Left lung (tissue), 4 donors: ENCODE measurements at regions not wholly inside any gene's neighbourhood (a gene's known extent, or its start where the extent isn't known, plus 50 kb on each side); places are given as distances from the start of the nearest gene placed in this dataset.

Source experiments
- ATAC-seq: fragments of 200-7000 bp; cut with Tn5 transposase; one replicate; pipeline ENCODE4 v1.9.1; 2020; ENCODE audit warnings: moderate library complexity
- DNase-seq, 4 donors: peaks; one replicate each; pipeline ENCODE4 v3.0.0-alpha.2; 2013 to 2020
- H3K27ac ChIP-seq, 2 donors: fragments of 200-600 bp; sonication (generic) in 1 of 2; one replicate each; pipeline versions ENCODE4 v1.5.0 to v1.8.0; 2020 to 2021
- H3K27me3 ChIP-seq, 2 donors: fragments of 200-600 bp; sonication (generic) in 1 of 2; one replicate each; pipeline versions ENCODE4 v1.5.0 to v1.8.0; 2020 to 2021
- H3K36me3 ChIP-seq, 2 donors: fragments of 200-600 bp; sonication (generic) in 1 of 2; one replicate each; pipeline versions ENCODE4 v1.5.0 to v1.8.0; 2020 to 2021
- H3K4me1 ChIP-seq, 2 donors: fragments of 200-600 bp; one replicate each; pipeline ENCODE4 v1.8.0; 2021
- H3K4me3 ChIP-seq, 2 donors: fragments of 200-600 bp; sonication (generic) in 1 of 2; one replicate each; pipeline versions ENCODE4 v1.5.0 to v1.8.0; 2020 to 2021; ENCODE audit warnings: mild to moderate bottlenecking in 1 of 2
- H3K9me3 ChIP-seq, 2 donors: fragments of 200-600 bp; sonication (generic) in 1 of 2; one replicate each; pipeline versions ENCODE4 v1.5.0 to v1.8.0; 2020 to 2021
- CTCF ChIP-seq, 2 donors: fragments of 200-600 bp; sonication (generic) in 1 of 2; IDR thresholded peaks; one replicate each; pipeline versions ENCODE4 v1.5.0 to v1.8.0; 2021; ENCODE audit warnings: antibody characterized with exemption in 2 of 2
- intact Hi-C, 2 donors: fragments of 100-400 bp; cut with DNase I; formaldehyde crosslinking; loops; one replicate each; pipeline versions ENCODE4 v1.11.2 to v1.14.2; 2022
- donor health status: DM: no; HTN: yes; CAD: no.
- donor health status: DM: no; HTN: no; CAD: no.

GRCh38 chr13:39988351-39988750 lies 332.9 kb downstream of the COG6 start:
- Histone ChIP-seq H3K9me3 (no peaks in the 10 kb centered on the region), H3K27me3 (no peaks in the 10 kb centered on the region), H3K4me3 (no peak overlapping the region), H3K36me3 (no peaks in the 10 kb centered on the region), H3K4me1 (no peaks in the 10 kb centered on the region), H3K27ac (no peak overlapping the region)
- DNase-seq (no peak), ATAC-seq (no peak)
- intact Hi-C loops, result no loop called here
- TF ChIP-seq CTCF (IDR thresholded peaks at IDR 0.05), result no peak

- Histone ChIP-seq H3K4me3 (no peak overlapping the region), H3K36me3 (no peaks in the 10 kb centered on the region), H3K27ac (no peak overlapping the region), H3K4me1 (no peaks in the 10 kb centered on the region), H3K9me3 (no peaks in the 10 kb centered on the region), H3K27me3 (no peaks in the 10 kb centered on the region)
- ATAC-seq (no peak), DNase-seq (no peak)
- intact Hi-C loops, result no loop called here
- TF ChIP-seq CTCF (IDR thresholded peaks at IDR 0.05), result no peak
Measured at GRCh38 chr13:39998166-39998565, 342.7 kb downstream of the COG6 start.

- H3K27me3 ChIP-seq, result no peaks in the 10 kb centered on the region
- peak in 2 of 4 donors; percentile 64 to 80 for DNase-seq
- no peaks in the 10 kb centered on the region for H3K9me3 ChIP-seq
- no peaks in the 10 kb centered on the region for H3K4me1 ChIP-seq
- TF ChIP-seq CTCF (IDR thresholded peaks at IDR 0.05), result no peak
- H3K36me3 ChIP-seq, result no peaks in the 10 kb centered on the region
- H3K4me3 ChIP-seq, result no peak overlapping the region
- no peak overlapping the region for H3K27ac ChIP-seq
- no peak for ATAC-seq
- intact Hi-C loops, result no loop called here
Measured at GRCh38 chr13:40002016-40002415, 346.6 kb downstream of the COG6 start.

GRCh38 chr13:40013554-40013953 lies 358.1 kb downstream of the COG6 start:
- TF ChIP-seq CTCF (IDR thresholded peaks at IDR 0.05), result no peak
- no peaks in the 10 kb centered on the region for H3K27me3 ChIP-seq
- intact Hi-C loops, result no loop called here
- no peaks in the 10 kb centered on the region for H3K9me3 ChIP-seq
- H3K27ac ChIP-seq, result no peak overlapping the region
- no peaks in the 10 kb centered on the region for H3K4me1 ChIP-seq
- DNase-seq (no peak), ATAC-seq (peak; percentile 33)
- no peak overlapping the region for H3K4me3 ChIP-seq
- H3K36me3 ChIP-seq, result no peaks in the 10 kb centered on the region

GRCh38 chr13:40016953-40017660 lies 361.6 kb downstream of the COG6 start:
- Histone ChIP-seq H3K27me3 (no peaks in the 10 kb centered on the region), H3K4me1 (no peaks in the 10 kb centered on the region), H3K9me3 (no peaks in the 10 kb centered on the region), H3K27ac (no peak overlapping the region), H3K4me3 (no peak overlapping the region), H3K36me3 (no peaks in the 10 kb centered on the region)
- no peak for TF ChIP-seq CTCF (IDR thresholded peaks at IDR 0.05)
- no peak for ATAC-seq
- no peak for DNase-seq
- intact Hi-C loops, result no loop called here
